K562 (cell line): ENCODE measurements at regions not wholly inside any gene's neighbourhood (a gene's known extent, or its start where the extent isn't known, plus 50 kb on each side); places are given as distances from the start of the nearest gene placed in this dataset.

ENCODE experiments used
- ATAC-seq: fragments of 200-7000 bp; cut with Tn5 transposase; 3 replicates; pipeline ENCODE4 v1.9.1; 2020; ENCODE audit warnings: moderate library complexity
- BruUV-seq: library from RNA; stranded (reverse); fragments of 400-500 nt; replicated peaks from 2 replicates; lab custom pipeline; 2021; lab: Mats Ljungman, UMichigan
- CTCF ChIA-PET: fragments of 300-600 bp; formaldehyde crosslinking; extraction: SDS; loops from one replicate; lab custom pipeline; 2021; ENCODE audit warnings: low intra/inter-chr PET ratio; lab: Yijun Ruan, JAX
- POLR2A ChIA-PET: fragments of 300-600, 350-650 bp; sonication (Branson Sonifier 250); formaldehyde crosslinking; extraction: SDS; loops from one replicate; lab custom pipeline; 2021; ENCODE audit warnings: antibody characterized with exemption, inconsistent platforms; lab: Yijun Ruan, JAX
- DNase-seq, 4 experiments: peaks; one replicate each; pipeline versions ENCODE4 v3.0.0 to v3.0.0-alpha.2; 2011 to 2018; ENCODE audit warnings: low spot score in 3 of 4, mixed read lengths in 3 of 4; ENCODE audit errors: extremely low read depth in 1 of 4
- FAIRE-seq: peaks from 2 replicates; lab custom pipeline; 2011; peaks lifted over from hg19 to GRCh38; lab: Jason Lieb, UNC
- H2AFZ ChIP-seq: 2 replicates; pipeline ENCODE4 v1.6.0; 2011; ENCODE audit warnings: low read depth, low read length, control low read depth, inconsistent platforms
- H3K27ac ChIP-seq: fragments of 200-600 bp; 3 replicates; pipeline ENCODE4 v1.8.0; 2011; ENCODE audit warnings: low read depth, mild to moderate bottlenecking, control low read depth, inconsistent platforms, low read length, moderate library complexity, mixed read lengths; ENCODE audit errors: extremely low read depth
- H3K27me3 ChIP-seq, 2 experiments: fragments of 300-600 bp in 1 of 2; 2 replicates in 1 of 2; 3 replicates in 1 of 2; pipeline versions ENCODE4 v1.6.0 to v1.8.0; 2011; ENCODE audit warnings: inconsistent platforms in 2 of 2, low read length in 2 of 2, mild to moderate bottlenecking in 1 of 2, mixed read lengths in 1 of 2, moderate library complexity in 1 of 2; ENCODE audit not compliant: control insufficient read depth in 2 of 2, insufficient read depth in 2 of 2
- H3K36me3 ChIP-seq: fragments of 300-600 bp; 3 replicates; pipeline ENCODE4 v1.8.0; 2011; ENCODE audit warnings: mild to moderate bottlenecking, low read length, inconsistent platforms; ENCODE audit not compliant: control insufficient read depth, insufficient read depth
- H3K4me1 ChIP-seq, 2 experiments: fragments of 200-600 bp in 1 of 2; replicated peaks in 1 of 2; 2 replicates in 1 of 2; 3 replicates in 1 of 2; pipeline versions ENCODE4 v1.5.1 to v1.8.0; 2011; ENCODE audit warnings: inconsistent platforms in 2 of 2, low read length in 2 of 2, mild to moderate bottlenecking in 1 of 2, mixed read lengths in 1 of 2, moderate library complexity in 1 of 2; ENCODE audit not compliant: control insufficient read depth in 2 of 2, insufficient read depth in 2 of 2
- H3K4me2 ChIP-seq: 2 replicates; pipeline ENCODE4 v1.6.1; 2011; ENCODE audit warnings: low read length, control low read depth, inconsistent platforms, mixed read lengths; ENCODE audit not compliant: insufficient read depth
- H3K4me3 ChIP-seq: fragments of 200-600 bp; sonication (generic), shearing (Covaris generic); 2 replicates; pipeline ENCODE4 v1.5.1; 2016; ENCODE audit warnings: control low read depth, inconsistent platforms
- H3K79me2 ChIP-seq: fragments of 200-600 bp; 3 replicates; pipeline ENCODE4 v1.8.0; 2011; ENCODE audit warnings: low read length, inconsistent platforms; ENCODE audit not compliant: control insufficient read depth, insufficient read depth
- H3K9ac ChIP-seq, 2 experiments: 2 replicates each; pipeline versions ENCODE4 v1.6.0 to v1.6.1; 2011; ENCODE audit warnings: low read depth in 2 of 2, low read length in 2 of 2, control low read depth in 1 of 2, inconsistent platforms in 1 of 2, mild to moderate bottlenecking in 1 of 2, mixed read lengths in 1 of 2; ENCODE audit not compliant: insufficient read depth in 1 of 2
- H3K9me1 ChIP-seq: one replicate; pipeline ENCODE4 v1.6.0; 2011; ENCODE audit warnings: inconsistent platforms, mild to moderate bottlenecking, low read length, moderate library complexity; ENCODE audit not compliant: control insufficient read depth, insufficient read depth
- H3K9me3 ChIP-seq: replicated peaks from 2 replicates; pipeline ENCODE4 v1.5.1; 2011; ENCODE audit warnings: low read depth, low read length, inconsistent platforms; ENCODE audit not compliant: control insufficient read depth, insufficient read depth
- H4K20me1 ChIP-seq: replicated peaks from 2 replicates; pipeline ENCODE4 v1.6.1; 2011; ENCODE audit warnings: low read length, inconsistent platforms, mixed read lengths; ENCODE audit not compliant: control insufficient read depth, insufficient read depth
- CREB3 ChIP-seq: fragments of 450-650 bp; conservative IDR thresholded peaks from 2 replicates; pipeline ENCODE4 v1.6.1; 2016; ENCODE audit warnings: missing genetic modification characterization, low read depth, mild to moderate bottlenecking, missing compliant biosample characterization, moderate library complexity
- GABPB1 ChIP-seq: sonication (generic); formaldehyde crosslinking; IDR thresholded peaks from 2 replicates; pipeline ENCODE4 v1.8.0; 2022; ENCODE audit warnings: mild to moderate bottlenecking, missing genetic modification reagents
- GMEB1 ChIP-seq: fragments of 250-450 bp; sonication (Bioruptor Pico); IDR thresholded peaks from 2 replicates; pipeline ENCODE4 v1.4.0; 2020; ENCODE audit warnings: mild to moderate bottlenecking
- HNRNPK ChIP-seq: fragments of 200-400 bp; formaldehyde crosslinking; IDR thresholded peaks from one replicate; pipeline ENCODE4 v1.6.1; 2018; ENCODE audit warnings: mild to moderate bottlenecking, low read depth, low read length; ENCODE audit not compliant: poor library complexity, severe bottlenecking
- SPI1 ChIP-seq: IDR thresholded peaks from 2 replicates; pipeline ENCODE4 v1.6.1; 2011; ENCODE audit warnings: low read depth, low read length, control low read depth, borderline replicate concordance
- SRSF1 ChIP-seq: fragments of 200-400 bp; formaldehyde crosslinking; IDR thresholded peaks from 2 replicates; pipeline ENCODE4 v1.6.1; 2017; ENCODE audit warnings: mild to moderate bottlenecking, low read depth, low read length, moderate library complexity
- ZC3H8 ChIP-seq: fragments of 450-650 bp; IDR thresholded peaks from 2 replicates; pipeline ENCODE4 v1.6.1; 2017
- ZEB2 ChIP-seq: fragments of 450-650 bp; IDR thresholded peaks from 2 replicates; pipeline ENCODE4 v1.6.1; 2016
- ZNF586 ChIP-seq: fragments of 450-650 bp; formaldehyde crosslinking; conservative IDR thresholded peaks from 2 replicates; pipeline ENCODE4 v1.4.0; 2020; ENCODE audit warnings: mild to moderate bottlenecking, moderate library complexity
- WGBS: fragments of 100-300 bp; shearing (Covaris generic); methylation state at CpG from one replicate; pipeline ENCODE4 v1.1.6; 2016; ENCODE audit warnings: low coverage, mixed read lengths; ENCODE audit not compliant: insufficient coverage; ENCODE audit errors: missing lambda C conversion rate; 5-methylcytosine and 5-hydroxymethylcytosine counted together
- in situ Hi-C: fragments of 300-500 bp; cut with MboI; formaldehyde crosslinking; loops from 4 replicates; pipeline ENCODE4 v1.15.0; 2018; ENCODE audit warnings: inconsistent platforms, mixed read lengths
- intact Hi-C: fragments of 100-400 bp; cut with micrococcal nuclease; formaldehyde crosslinking; loops from 2 replicates; pipeline ENCODE4 v1.14.2; 2022
- TF ChIP-seq, protein P1 (sequence below): fragments of 450-650 bp; IDR thresholded peaks from 2 replicates; pipeline ENCODE4 v1.6.1; 2017; ENCODE audit warnings: mild to moderate bottlenecking, moderate library complexity

DNA sequence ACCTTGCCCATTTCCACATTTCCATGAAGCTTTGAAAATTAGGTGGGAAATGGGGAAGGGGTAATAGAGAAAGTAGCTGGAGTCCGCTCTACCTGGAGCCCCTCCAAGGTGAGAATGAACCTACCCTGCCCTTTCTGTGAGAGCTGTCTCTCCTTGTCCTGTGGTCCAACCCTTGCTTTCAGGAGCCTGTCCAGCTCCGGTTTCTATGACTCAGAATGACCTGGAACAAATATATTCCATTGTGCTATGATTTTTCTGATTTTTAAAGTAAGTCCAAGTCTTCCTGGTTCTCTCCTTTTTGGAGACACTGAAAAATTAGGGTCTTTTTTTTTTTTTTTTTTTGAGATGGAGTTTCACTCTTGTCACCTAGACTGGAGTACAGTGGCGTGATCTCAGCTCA lies 89.1 kb upstream of the VASH1 start:
- no peak overlapping the region for H3K9ac ChIP-seq
- H3K79me2 ChIP-seq: no peaks in the 10 kb centered on the region
- no peak for FAIRE-seq
- TF ChIP-seq GABPB1 (no peak), HNRNPK (no peak), GMEB1 (no peak), ZNF586 (no peak), CREB3 (tag) (no peak), SRSF1 (no peak), ZC3H8 (no peak), SPI1 (no peak), ZEB2 (no peak)
- TF ChIP-seq, protein P1, sequence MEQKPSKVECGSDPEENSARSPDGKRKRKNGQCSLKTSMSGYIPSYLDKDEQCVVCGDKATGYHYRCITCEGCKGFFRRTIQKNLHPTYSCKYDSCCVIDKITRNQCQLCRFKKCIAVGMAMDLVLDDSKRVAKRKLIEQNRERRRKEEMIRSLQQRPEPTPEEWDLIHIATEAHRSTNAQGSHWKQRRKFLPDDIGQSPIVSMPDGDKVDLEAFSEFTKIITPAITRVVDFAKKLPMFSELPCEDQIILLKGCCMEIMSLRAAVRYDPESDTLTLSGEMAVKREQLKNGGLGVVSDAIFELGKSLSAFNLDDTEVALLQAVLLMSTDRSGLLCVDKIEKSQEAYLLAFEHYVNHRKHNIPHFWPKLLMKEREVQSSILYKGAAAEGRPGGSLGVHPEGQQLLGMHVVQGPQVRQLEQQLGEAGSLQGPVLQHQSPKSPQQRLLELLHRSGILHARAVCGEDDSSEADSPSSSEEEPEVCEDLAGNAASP: no peak
- no peak for DNase-seq
- no peak overlapping the region for H3K27ac ChIP-seq
- no peak overlapping the region for H2AFZ ChIP-seq
- WGBS: 0% methylated on average over 1 of the region's 3 CpGs
- no peak overlapping the region for H3K4me3 ChIP-seq
- ATAC-seq: no peak
- intact Hi-C loops (no loop called here), in situ Hi-C loops (no loop called here)
- H3K9me1 ChIP-seq: no peaks in the 10 kb centered on the region
- no peak overlapping the region for H3K4me2 ChIP-seq
- H4K20me1 ChIP-seq: no peaks in the 10 kb centered on the region
- H3K9me3 ChIP-seq: no peaks in the 10 kb centered on the region
- no peaks in the 10 kb centered on the region for H3K36me3 ChIP-seq
- H3K4me1 ChIP-seq: no peaks in the 10 kb centered on the region
- ChIA-PET POLR2A (interaction anchor here (0.6 to 0.7 kb wide), 2 partner anchors 14 to 1007 kb away, joined by 3 to 4 read pairs; no protein-coding TSS in a partner anchor), CTCF (no interaction called here)
- peaks cover 4 to 17% of the 10 kb centered on the region in 2 experiments; a peak in 3 of 5 replicates for H3K27me3 ChIP-seq
- no TSS peak for BruUV-seq
